ENCODE measurements at regions not wholly inside any gene's neighbourhood (a gene's known extent, or its start where the extent isn't known, plus 50 kb on each side); places are given as distances from the start of the nearest gene placed in this dataset.

DNA sequence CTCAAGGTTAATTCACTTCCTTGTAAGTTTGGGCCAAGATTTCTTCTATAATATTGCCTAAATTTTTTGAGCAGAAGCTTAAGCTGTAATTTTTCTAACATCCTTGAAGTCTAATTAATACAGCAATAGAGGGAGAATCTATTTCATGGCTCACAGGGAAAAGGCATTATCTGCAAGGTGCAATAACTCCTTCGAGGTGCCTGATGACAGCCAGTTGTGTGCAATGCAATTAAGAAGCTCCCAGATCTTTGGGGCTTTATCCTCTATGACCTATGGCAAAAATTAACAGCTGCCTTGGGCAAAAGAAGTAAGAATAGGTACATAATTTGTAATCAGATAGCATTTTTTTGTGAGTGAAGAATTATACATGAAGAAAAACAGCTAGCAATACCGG is 554.6 kb upstream of the SALL3 start:
- Histone ChIP-seq H3K36me3 (replicated peaks in 1 of 2; ENCODE audit: control insufficient read depth in 1 of 2, insufficient read depth in 2 of 2, low read length in 2 of 2) (no peaks in the 10 kb centered on the region), H3K9ac (ENCODE audit: insufficient read depth, low read depth, low read length) (no peak overlapping the region), H2AFZ (ENCODE audit: low read length) (no peak overlapping the region), H3K9me3 (ENCODE audit: low read length) (no peaks in the 10 kb centered on the region), H3K27ac (ENCODE audit: extremely low read length, insufficient read depth, low read length) (no peak overlapping the region), H3K79me2 (ENCODE audit: insufficient read depth, low read length) (no peaks in the 10 kb centered on the region), H3K27me3 (ENCODE audit: control insufficient read depth in 1 of 2, insufficient read depth in 2 of 2, low read length in 2 of 2) (peaks cover 0 to 20% of the 10 kb centered on the region in 2 experiments; a peak in 2 of 5 replicates), H3K4me3 (replicated peaks in 1 of 3; ENCODE audit: insufficient read depth in 1 of 3, low read depth in 2 of 3, low read length in 3 of 3) (no peak overlapping the region), H3K4me2 (ENCODE audit: low read depth, low read length) (no peak overlapping the region), H3K4me1 (ENCODE audit: insufficient read depth, low read length) (no peaks in the 10 kb centered on the region), H4K20me1 (ENCODE audit: insufficient read depth, low read length) (no peaks in the 10 kb centered on the region)
- DNase-seq (ENCODE audit: low spot score), result no peak
- intact Hi-C loops (cut with micrococcal nuclease; ENCODE audit: unreplicated experiment), result no loop called here
- FAIRE-seq, result no peak
- TF ChIP-seq JUND (CRISPR knock-in tag; IDR thresholded peaks at IDR 0.05), result no peak
- TF ChIP-seq ZNF577 (CRISPR knock-in tag; IDR thresholded peaks at IDR 0.05; ENCODE audit: borderline replicate concordance, low read depth), result no peak
- no peak for TF ChIP-seq ZNF138 (CRISPR knock-in tag; IDR thresholded peaks at IDR 0.05; ENCODE audit: low read depth)
- TF ChIP-seq, protein P1, sequence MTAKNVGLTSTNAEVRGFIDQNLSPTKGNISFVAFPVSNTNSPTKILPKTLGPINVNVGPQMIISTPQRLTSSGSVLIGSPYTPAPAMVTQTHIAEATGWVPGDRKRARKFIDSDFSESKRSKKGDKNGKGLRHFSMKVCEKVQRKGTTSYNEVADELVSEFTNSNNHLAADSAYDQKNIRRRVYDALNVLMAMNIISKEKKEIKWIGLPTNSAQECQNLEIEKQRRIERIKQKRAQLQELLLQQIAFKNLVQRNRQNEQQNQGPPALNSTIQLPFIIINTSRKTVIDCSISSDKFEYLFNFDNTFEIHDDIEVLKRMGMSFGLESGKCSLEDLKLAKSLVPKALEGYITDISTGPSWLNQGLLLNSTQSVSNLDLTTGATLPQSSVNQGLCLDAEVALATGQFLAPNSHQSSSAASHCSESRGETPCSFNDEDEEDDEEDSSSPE (CRISPR knock-in tag; IDR thresholded peaks at IDR 0.05), result no peak
- no peak for TF ChIP-seq ZNF484 (CRISPR knock-in tag; IDR thresholded peaks at IDR 0.05; ENCODE audit: borderline replicate concordance, low read depth)
- TF ChIP-seq JARID2 (CRISPR knock-in tag; IDR thresholded peaks at IDR 0.05; ENCODE audit: insufficient replicate concordance), result no peak
- TF ChIP-seq ZBTB1 (CRISPR knock-in tag; IDR thresholded peaks at IDR 0.05; ENCODE audit: borderline replicate concordance), result no peak
- no peak for TF ChIP-seq ZNF660 (CRISPR knock-in tag; IDR thresholded peaks at IDR 0.05; ENCODE audit: borderline replicate concordance, low read depth)
- TF ChIP-seq, protein P2, sequence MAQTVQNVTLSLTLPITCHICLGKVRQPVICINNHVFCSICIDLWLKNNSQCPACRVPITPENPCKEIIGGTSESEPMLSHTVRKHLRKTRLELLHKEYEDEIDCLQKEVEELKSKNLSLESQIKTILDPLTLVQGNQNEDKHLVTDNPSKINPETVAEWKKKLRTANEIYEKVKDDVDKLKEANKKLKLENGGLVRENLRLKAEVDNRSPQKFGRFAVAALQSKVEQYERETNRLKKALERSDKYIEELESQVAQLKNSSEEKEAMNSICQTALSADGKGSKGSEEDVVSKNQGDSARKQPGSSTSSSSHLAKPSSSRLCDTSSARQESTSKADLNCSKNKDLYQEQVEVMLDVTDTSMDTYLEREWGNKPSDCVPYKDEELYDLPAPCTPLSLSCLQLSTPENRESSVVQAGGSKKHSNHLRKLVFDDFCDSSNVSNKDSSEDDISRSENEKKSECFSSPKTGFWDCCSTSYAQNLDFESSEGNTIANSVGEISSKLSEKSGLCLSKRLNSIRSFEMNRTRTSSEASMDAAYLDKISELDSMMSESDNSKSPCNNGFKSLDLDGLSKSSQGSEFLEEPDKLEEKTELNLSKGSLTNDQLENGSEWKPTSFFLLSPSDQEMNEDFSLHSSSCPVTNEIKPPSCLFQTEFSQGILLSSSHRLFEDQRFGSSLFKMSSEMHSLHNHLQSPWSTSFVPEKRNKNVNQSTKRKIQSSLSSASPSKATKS (CRISPR knock-in tag; IDR thresholded peaks at IDR 0.05), result no peak
- TF ChIP-seq FIP1L1 (IDR thresholded peaks at IDR 0.05; ENCODE audit: borderline replicate concordance, insufficient read depth, low read depth, low read length), result no peak
- TF ChIP-seq, protein P3, sequence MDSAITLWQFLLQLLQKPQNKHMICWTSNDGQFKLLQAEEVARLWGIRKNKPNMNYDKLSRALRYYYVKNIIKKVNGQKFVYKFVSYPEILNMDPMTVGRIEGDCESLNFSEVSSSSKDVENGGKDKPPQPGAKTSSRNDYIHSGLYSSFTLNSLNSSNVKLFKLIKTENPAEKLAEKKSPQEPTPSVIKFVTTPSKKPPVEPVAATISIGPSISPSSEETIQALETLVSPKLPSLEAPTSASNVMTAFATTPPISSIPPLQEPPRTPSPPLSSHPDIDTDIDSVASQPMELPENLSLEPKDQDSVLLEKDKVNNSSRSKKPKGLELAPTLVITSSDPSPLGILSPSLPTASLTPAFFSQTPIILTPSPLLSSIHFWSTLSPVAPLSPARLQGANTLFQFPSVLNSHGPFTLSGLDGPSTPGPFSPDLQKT (CRISPR knock-in tag; IDR thresholded peaks at IDR 0.05; ENCODE audit: borderline replicate concordance), result no peak
- no peak for TF ChIP-seq HOXA3 (CRISPR knock-in tag; IDR thresholded peaks at IDR 0.05)
- TF ChIP-seq ZNF777 (CRISPR knock-in tag; IDR thresholded peaks at IDR 0.05), result no peak
- no peak for TF ChIP-seq ZNF598 (CRISPR knock-in tag; IDR thresholded peaks at IDR 0.05; ENCODE audit: borderline replicate concordance)
- 7% methylated on average over 2 of the region's 2 CpGs for WGBS (ENCODE audit: low lambda C conversion rate)
- in situ Hi-C loops (cut with HindIII; ENCODE audit: extremely low pct_ligation_motif_present, low pct_unique_long_range_greater_than_20kb), result no loop called here
- ATAC-seq, result no peak
- no TSS peak for BruUV-seq (replicated peaks)
- ChIA-PET CTCF (ENCODE audit: low intra/inter-chr PET ratio, low total read pairs) (no interaction called here), POLR2A (no interaction called here)

All from HepG2 (cell line).